Upper lobe of left lung (tissue), 4 donors: ENCODE measurements at regions not wholly inside any gene's neighbourhood (a gene's known extent, or its start where the extent isn't known, plus 50 kb on each side); places are given as distances from the start of the nearest gene placed in this dataset.

Experiments used
- CTCF ChIP-seq, 6 experiments: fragments of 450-650 bp in 4 of 6; fragments of 200-600 bp in 2 of 6; sonication (generic) in 2 of 6; IDR thresholded peaks; one replicate each; pipeline ENCODE4 v1.5.1; 2016 to 2019; ENCODE audit warnings: antibody characterized with exemption in 6 of 6
- POLR2A ChIP-seq, 4 donors: fragments of 450-650 bp; IDR thresholded peaks; one replicate each; pipeline ENCODE4 v1.5.1; 2016 to 2017; ENCODE audit warnings: antibody characterized with exemption in 4 of 4, mild to moderate bottlenecking in 2 of 4
- POLR2AphosphoS5 ChIP-seq, 2 donors: sonication (generic); formaldehyde crosslinking; IDR thresholded peaks; one replicate each; pipeline ENCODE4 v1.5.1; 2017; ENCODE audit warnings: antibody characterized with exemption in 2 of 2

- TF ChIP-seq CTCF (IDR thresholded peaks at IDR 0.05), result no peak
- no peak for TF ChIP-seq POLR2A (IDR thresholded peaks at IDR 0.05)
- TF ChIP-seq POLR2AphosphoS5 (IDR thresholded peaks at IDR 0.05), result no peak
Measured at GRCh38 chr2:76387294-76387693, 676.6 kb upstream of the GCFC2 start.
